ENCODE measurements at regions not wholly inside any gene's neighbourhood (a gene's known extent, or its start where the extent isn't known, plus 50 kb on each side); places are given as distances from the start of the nearest gene placed in this dataset.
A peak's percentile ranks its signal among the peaks of the same experiment; 100 is the strongest.

- no peak for DNase-seq
- H3K4me3 ChIP-seq (ENCODE audit: low read depth, low read length) = no peak overlapping the region
- no peak for TF ChIP-seq CTCF (IDR thresholded peaks at IDR 0.05; ENCODE audit: low read depth, low read length, missing control alignments)
- H3K27me3 ChIP-seq (replicated peaks) = no peaks in the 10 kb centered on the region
- H3K36me3 ChIP-seq (replicated peaks) = no peaks in the 10 kb centered on the region
- peak overlapping the region; percentile 55 for H3K27ac ChIP-seq
- in situ Hi-C loops (cut with HindIII; ENCODE audit: low pct_ligation_motif_present, low sequenced_read_pairs) = no loop called here
These were observed 480.4 kb upstream of the USP24 start for GRCh38 chr1:55695552-55695951.

- in situ Hi-C loops (cut with HindIII; ENCODE audit: low pct_ligation_motif_present, low sequenced_read_pairs) = no loop called here
- DNase-seq = no peak
- Histone ChIP-seq H3K36me3 (replicated peaks) (no peaks in the 10 kb centered on the region), H3K27ac (peak overlapping the region; percentile 55), H3K27me3 (replicated peaks) (no peaks in the 10 kb centered on the region), H3K4me3 (ENCODE audit: low read depth, low read length) (no peak overlapping the region)
- no peak for TF ChIP-seq CTCF (IDR thresholded peaks at IDR 0.05; ENCODE audit: low read depth, low read length, missing control alignments)
These were observed 480.0 kb upstream of the USP24 start for GRCh38 chr1:55695151-55695550.

- no peaks in the 10 kb centered on the region for H3K36me3 ChIP-seq (replicated peaks)
- H3K27me3 ChIP-seq (replicated peaks) = no peaks in the 10 kb centered on the region
- peak; percentile 60 for DNase-seq
- in situ Hi-C loops (cut with HindIII; ENCODE audit: low pct_ligation_motif_present, low sequenced_read_pairs) = no loop called here
- H3K4me3 ChIP-seq (ENCODE audit: low read depth, low read length) = no peak overlapping the region
- no peak overlapping the region for H3K27ac ChIP-seq
- no peak for TF ChIP-seq CTCF (IDR thresholded peaks at IDR 0.05; ENCODE audit: low read depth, low read length, missing control alignments)
These were observed 479.2 kb upstream of the USP24 start for GRCh38 chr1:55694310-55694801.

GRCh38 chr1:55692726-55693125 lies 477.6 kb upstream of the USP24 start:
- H3K27ac ChIP-seq = no peak overlapping the region
- H3K27me3 ChIP-seq (replicated peaks) = no peaks in the 10 kb centered on the region
- in situ Hi-C loops (cut with HindIII; ENCODE audit: low pct_ligation_motif_present, low sequenced_read_pairs) = no loop called here
- DNase-seq = no peak
- no peak for TF ChIP-seq CTCF (IDR thresholded peaks at IDR 0.05; ENCODE audit: low read depth, low read length, missing control alignments)
- no peak overlapping the region for H3K4me3 ChIP-seq (ENCODE audit: low read depth, low read length)
- no peaks in the 10 kb centered on the region for H3K36me3 ChIP-seq (replicated peaks)

GRCh38 chr1:55690366-55690765 lies 475.2 kb upstream of the USP24 start:
- Histone ChIP-seq H3K27me3 (replicated peaks) (no peaks in the 10 kb centered on the region), H3K4me3 (ENCODE audit: low read depth, low read length) (no peak overlapping the region), H3K36me3 (replicated peaks) (no peaks in the 10 kb centered on the region), H3K27ac (no peak overlapping the region)
- no peak for DNase-seq
- in situ Hi-C loops (cut with HindIII; ENCODE audit: low pct_ligation_motif_present, low sequenced_read_pairs) = no loop called here
- no peak for TF ChIP-seq CTCF (IDR thresholded peaks at IDR 0.05; ENCODE audit: low read depth, low read length, missing control alignments)

- DNase-seq = no peak
- H3K36me3 ChIP-seq (replicated peaks) = no peaks in the 10 kb centered on the region
- H3K27me3 ChIP-seq (replicated peaks) = no peaks in the 10 kb centered on the region
- H3K27ac ChIP-seq = no peak overlapping the region
- no peak for TF ChIP-seq CTCF (IDR thresholded peaks at IDR 0.05; ENCODE audit: low read depth, low read length, missing control alignments)
- no peak overlapping the region for H3K4me3 ChIP-seq (ENCODE audit: low read depth, low read length)
- in situ Hi-C loops (cut with HindIII; ENCODE audit: low pct_ligation_motif_present, low sequenced_read_pairs) = no loop called here
These were observed 474.6 kb upstream of the USP24 start for GRCh38 chr1:55689800-55690199.
